ENCODE measurements at regions not wholly inside any gene's neighbourhood (a gene's known extent, or its start where the extent isn't known, plus 50 kb on each side); places are given as distances from the start of the nearest gene placed in this dataset.

- no peak for TF ChIP-seq TSHZ2 (CRISPR knock-in tag; IDR thresholded peaks at IDR 0.05)
- no peak for TF ChIP-seq ZNF565 (CRISPR knock-in tag; conservative IDR thresholded peaks at IDR 0.05; ENCODE audit: low read depth)
- TF ChIP-seq ZNF8 (CRISPR knock-in tag; IDR thresholded peaks at IDR 0.05): no peak
- no peak for TF ChIP-seq ZFP30 (CRISPR knock-in tag; IDR thresholded peaks at IDR 0.05)
These were observed 151.2 kb upstream of the KRR1 start (continued) for GRCh38 chr12:75662511-75663159.

- TF ChIP-seq ESRRG (CRISPR knock-in tag; IDR thresholded peaks at IDR 0.05) (no peak), SNAI2 (CRISPR knock-in tag; IDR thresholded peaks at IDR 0.05) (no peak), GLIS3 (CRISPR knock-in tag; IDR thresholded peaks at IDR 0.05) (no peak), ISL1 (CRISPR knock-in tag; IDR thresholded peaks at IDR 0.05) (peak; percentile 14; the same call in 1 of the 2 replicates), ZFP3 (CRISPR knock-in tag; IDR thresholded peaks at IDR 0.05) (no peak), CREB5 (CRISPR knock-in tag; IDR thresholded peaks at IDR 0.05; ENCODE audit: low read depth) (no peak), TOX (CRISPR knock-in tag; IDR thresholded peaks at IDR 0.05; ENCODE audit: borderline replicate concordance) (no peak)
These were observed 150.5 kb upstream of the KRR1 start for GRCh38 chr12:75661908-75662307.

GRCh38 chr12:75660805-75661404, 149.5 kb upstream of the KRR1 start:
- TF ChIP-seq CSRNP3 (CRISPR knock-in tag; IDR thresholded peaks at IDR 0.05): no peak
- no peak for TF ChIP-seq BACH2 (CRISPR knock-in tag; IDR thresholded peaks at IDR 0.05; ENCODE audit: borderline replicate concordance)
- no peak for TF ChIP-seq GLIS3 (CRISPR knock-in tag; IDR thresholded peaks at IDR 0.05)
- TF ChIP-seq TCF4 (CRISPR knock-in tag; IDR thresholded peaks at IDR 0.05; ENCODE audit: borderline replicate concordance): no peak
- no peak for TF ChIP-seq CSDC2 (CRISPR knock-in tag; IDR thresholded peaks at IDR 0.05)
- no peak for TF ChIP-seq ZNF565 (CRISPR knock-in tag; conservative IDR thresholded peaks at IDR 0.05; ENCODE audit: low read depth)
- no peak for TF ChIP-seq ARNTL (CRISPR knock-in tag; IDR thresholded peaks at IDR 0.05; ENCODE audit: borderline replicate concordance, low read depth)
- TF ChIP-seq ZFP3 (CRISPR knock-in tag; IDR thresholded peaks at IDR 0.05): no peak
- no peak for TF ChIP-seq ISL1 (CRISPR knock-in tag; IDR thresholded peaks at IDR 0.05)
- no peak for TF ChIP-seq ZNF8 (CRISPR knock-in tag; IDR thresholded peaks at IDR 0.05)
- no peak for TF ChIP-seq ZC3H10 (CRISPR knock-in tag; IDR thresholded peaks at IDR 0.05)
- no peak for TF ChIP-seq PATZ1 (CRISPR knock-in tag; IDR thresholded peaks at IDR 0.05; ENCODE audit: borderline replicate concordance)
- TF ChIP-seq TSHZ2 (CRISPR knock-in tag; IDR thresholded peaks at IDR 0.05): no peak
- TF ChIP-seq ZNF70 (CRISPR knock-in tag; IDR thresholded peaks at IDR 0.05): no peak
- peak; percentile 54 for ATAC-seq

More at GRCh38 chr12:75661908-75662307, 150.5 kb upstream of the KRR1 start:
- ATAC-seq: no peak

All from SK-N-SH treated with all-trans-retinoic acid at 6 μM for 48 hours (cell line).